Upper lobe of left lung (tissue), 6 donors: ENCODE measurements at regions not wholly inside any gene's neighbourhood (a gene's known extent, or its start where the extent isn't known, plus 50 kb on each side); places are given as distances from the start of the nearest gene placed in this dataset.

Experiments used
- ATAC-seq, 2 donors: fragments of 200-7000 bp; cut with Tn5 transposase; one replicate each; pipeline ENCODE4 v1.9.1; 2022; ENCODE audit warnings: mild to moderate bottlenecking in 2 of 2, moderate library complexity in 2 of 2; ENCODE audit not compliant: low FRiP score in 2 of 2
- DNase-seq, 2 donors: peaks; one replicate each; pipeline ENCODE4 v3.0.0-alpha.2; 2019 to 2020
- H3K27ac ChIP-seq, 4 donors: fragments of 200-600 bp; sonication (generic); one replicate each; pipeline ENCODE4 v1.5.1; 2016 to 2019
- H3K27me3 ChIP-seq, 4 donors: fragments of 200-600 bp; sonication (generic); one replicate each; pipeline ENCODE4 v1.5.1; 2017 to 2019
- H3K36me3 ChIP-seq, 4 donors: fragments of 200-600 bp; sonication (generic); one replicate each; pipeline ENCODE4 v1.5.1; 2016 to 2019
- H3K4me1 ChIP-seq, 4 donors: fragments of 200-600 bp; sonication (generic); one replicate each; pipeline ENCODE4 v1.5.1; 2018 to 2019
- H3K4me3 ChIP-seq, 4 donors: fragments of 200-600 bp; sonication (generic); one replicate each; pipeline ENCODE4 v1.5.1; 2017 to 2019; ENCODE audit warnings: mild to moderate bottlenecking in 2 of 4, moderate library complexity in 1 of 4
- H3K9me3 ChIP-seq, 4 donors: fragments of 200-600 bp; sonication (generic); one replicate each; pipeline ENCODE4 v1.5.1; 2018 to 2019
- EP300 ChIP-seq, 4 donors: sonication (generic); formaldehyde crosslinking; IDR thresholded peaks; one replicate each; pipeline ENCODE4 v1.5.1; 2017; ENCODE audit warnings: antibody characterized with exemption in 4 of 4, control low read depth in 2 of 4
- POLR2A ChIP-seq, 4 donors: fragments of 450-650 bp; IDR thresholded peaks; one replicate each; pipeline ENCODE4 v1.5.1; 2016 to 2017; ENCODE audit warnings: antibody characterized with exemption in 4 of 4, mild to moderate bottlenecking in 2 of 4
- POLR2AphosphoS5 ChIP-seq, 2 donors: sonication (generic); formaldehyde crosslinking; IDR thresholded peaks; one replicate each; pipeline ENCODE4 v1.5.1; 2017; ENCODE audit warnings: antibody characterized with exemption in 2 of 2
- WGBS, 2 donors: methylation state at CpG; one replicate each; pipeline ENCODE4 v1.1.5; 2017 to 2018; 5-methylcytosine and 5-hydroxymethylcytosine counted together
- TF ChIP-seq, protein P1 (sequence below), 6 experiments: fragments of 450-650 bp in 4 of 6; fragments of 200-600 bp in 2 of 6; sonication (generic) in 2 of 6; IDR thresholded peaks; one replicate each; pipeline ENCODE4 v1.5.1; 2016 to 2019; ENCODE audit warnings: antibody characterized with exemption in 6 of 6
- donor health status: DM: no; HTN: no; CAD: no; lungs with moderate emphysema.
- donor health status: DM: no; HTN: yes; CAD: no; lungs with severe emphysema.

DNA sequence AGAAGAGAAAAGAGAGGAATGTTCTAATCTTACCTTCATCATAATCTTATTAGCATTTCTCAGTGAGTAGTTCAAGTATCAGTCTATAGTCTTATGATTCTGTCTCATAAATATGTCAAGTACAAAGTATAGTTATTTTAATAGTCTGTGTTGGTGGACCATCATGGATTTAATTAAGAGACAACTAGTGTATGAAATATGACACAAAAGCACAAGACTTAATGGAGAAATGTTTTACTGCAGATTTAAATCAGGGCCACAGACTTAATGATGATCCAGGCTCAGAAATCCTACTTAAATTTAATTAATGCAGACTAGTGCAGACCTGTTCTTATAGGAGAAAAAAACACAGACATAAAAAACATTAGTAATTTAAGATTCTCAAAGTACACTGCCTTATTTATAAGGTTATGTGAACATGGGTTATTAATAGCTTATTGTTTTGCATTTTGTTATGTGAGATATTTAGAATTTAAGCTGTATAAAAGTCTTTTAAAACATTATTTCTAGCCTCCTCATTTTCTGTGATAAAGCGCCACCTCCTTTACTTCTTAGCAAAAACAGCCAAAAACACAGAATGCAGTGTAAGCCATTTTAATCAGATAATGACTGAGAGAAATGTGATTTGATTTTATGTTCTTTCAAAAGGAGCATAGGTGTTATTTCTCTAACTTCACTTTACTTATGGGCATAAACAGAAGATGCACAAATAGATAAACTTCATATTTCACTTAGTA is 255.0 kb upstream of the SNX7 start:
- ATAC-seq: no peak
- 97 to 100% methylated on average over 1 of the region's 1 CpG for WGBS, 2 donors

DNA sequence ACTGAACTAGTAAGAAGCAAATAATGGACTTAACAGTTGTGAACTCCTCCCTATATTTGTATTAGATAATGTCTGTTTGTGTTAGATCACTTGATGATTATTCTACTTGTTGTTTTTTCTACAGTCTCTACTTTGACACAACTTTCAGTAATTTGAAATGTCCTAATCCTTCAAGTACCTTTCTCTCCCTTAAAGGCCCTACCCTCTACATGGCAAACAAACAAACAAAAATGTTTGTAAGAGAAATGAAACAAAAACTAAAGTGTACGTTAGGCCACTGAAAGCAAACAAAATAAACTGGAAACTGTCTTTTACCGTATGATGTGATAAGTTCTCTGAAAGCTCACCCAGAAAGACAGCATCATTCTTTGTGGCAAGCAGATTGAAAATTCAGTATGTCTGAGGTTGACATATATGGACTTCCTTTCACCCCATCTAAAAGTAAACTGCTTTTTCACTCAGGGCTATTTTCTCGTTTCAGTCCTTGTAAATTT is 255.9 kb upstream of the SNX7 start:
- H3K9me3 ChIP-seq: no peaks in the 10 kb centered on the region
- no peaks in the 10 kb centered on the region for H3K27me3 ChIP-seq
- DNase-seq (no peak), ATAC-seq (no peak)
- H3K4me1 ChIP-seq: peaks cover 0 to 8% (median 2%) of the 10 kb centered on the region in 4 donors
- H3K27ac ChIP-seq: no peak overlapping the region
- H3K36me3 ChIP-seq: no peaks in the 10 kb centered on the region
- no peak for TF ChIP-seq EP300 (IDR thresholded peaks at IDR 0.05)
- TF ChIP-seq POLR2AphosphoS5 (IDR thresholded peaks at IDR 0.05): no peak
- TF ChIP-seq POLR2A (IDR thresholded peaks at IDR 0.05): no peak
- TF ChIP-seq, protein P1, sequence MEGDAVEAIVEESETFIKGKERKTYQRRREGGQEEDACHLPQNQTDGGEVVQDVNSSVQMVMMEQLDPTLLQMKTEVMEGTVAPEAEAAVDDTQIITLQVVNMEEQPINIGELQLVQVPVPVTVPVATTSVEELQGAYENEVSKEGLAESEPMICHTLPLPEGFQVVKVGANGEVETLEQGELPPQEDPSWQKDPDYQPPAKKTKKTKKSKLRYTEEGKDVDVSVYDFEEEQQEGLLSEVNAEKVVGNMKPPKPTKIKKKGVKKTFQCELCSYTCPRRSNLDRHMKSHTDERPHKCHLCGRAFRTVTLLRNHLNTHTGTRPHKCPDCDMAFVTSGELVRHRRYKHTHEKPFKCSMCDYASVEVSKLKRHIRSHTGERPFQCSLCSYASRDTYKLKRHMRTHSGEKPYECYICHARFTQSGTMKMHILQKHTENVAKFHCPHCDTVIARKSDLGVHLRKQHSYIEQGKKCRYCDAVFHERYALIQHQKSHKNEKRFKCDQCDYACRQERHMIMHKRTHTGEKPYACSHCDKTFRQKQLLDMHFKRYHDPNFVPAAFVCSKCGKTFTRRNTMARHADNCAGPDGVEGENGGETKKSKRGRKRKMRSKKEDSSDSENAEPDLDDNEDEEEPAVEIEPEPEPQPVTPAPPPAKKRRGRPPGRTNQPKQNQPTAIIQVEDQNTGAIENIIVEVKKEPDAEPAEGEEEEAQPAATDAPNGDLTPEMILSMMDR (IDR thresholded peaks at IDR 0.05): no peak
- 23 to 33% methylated on average over 3 of the region's 3 CpGs for WGBS, 2 donors
- no peak overlapping the region for H3K4me3 ChIP-seq

More for the DNA sequence above, 255.0 kb upstream of the SNX7 start:
- Histone ChIP-seq H3K4me3 (no peak overlapping the region), H3K4me1 (peaks cover 0 to 8% (median 2%) of the 10 kb centered on the region in 4 donors), H3K27ac (no peak overlapping the region), H3K9me3 (no peaks in the 10 kb centered on the region), H3K27me3 (no peaks in the 10 kb centered on the region), H3K36me3 (no peaks in the 10 kb centered on the region)
- no peak for DNase-seq
- TF ChIP-seq EP300 (IDR thresholded peaks at IDR 0.05): no peak
- no peak for TF ChIP-seq POLR2AphosphoS5 (IDR thresholded peaks at IDR 0.05)
- TF ChIP-seq POLR2A (IDR thresholded peaks at IDR 0.05): no peak
- TF ChIP-seq, protein P1 (IDR thresholded peaks at IDR 0.05): no peak

DNA sequence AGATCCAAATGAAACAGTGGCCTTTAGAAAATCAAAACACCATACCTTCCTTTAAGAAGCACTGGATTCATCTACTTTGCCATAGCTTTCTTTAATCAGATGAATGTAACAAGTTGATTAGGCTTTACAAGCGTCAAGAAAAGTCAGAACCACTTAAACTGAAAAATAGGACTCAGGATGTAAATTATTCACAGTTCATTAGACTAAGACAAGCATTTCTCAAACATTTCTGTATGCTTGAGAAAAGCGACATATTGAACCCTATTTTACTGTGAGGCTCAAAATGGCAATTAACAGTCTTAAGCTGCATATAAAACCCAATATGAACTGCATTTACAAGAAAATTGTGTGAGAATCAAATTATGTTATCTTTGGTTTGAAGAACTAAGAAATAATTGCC is 256.7 kb upstream of the SNX7 start:
- no peak overlapping the region for H3K27ac ChIP-seq
- H3K9me3 ChIP-seq: no peaks in the 10 kb centered on the region
- no peak for DNase-seq
- WGBS, 2 donors: 76 to 79% methylated on average over 2 of the region's 2 CpGs
- no peak for TF ChIP-seq EP300 (IDR thresholded peaks at IDR 0.05)
- no peak for TF ChIP-seq POLR2A (IDR thresholded peaks at IDR 0.05)
- no peak for TF ChIP-seq POLR2AphosphoS5 (IDR thresholded peaks at IDR 0.05)
- TF ChIP-seq, protein P1 (IDR thresholded peaks at IDR 0.05): no peak
- H3K4me3 ChIP-seq: no peak overlapping the region
- ATAC-seq: no peak
- no peaks in the 10 kb centered on the region for H3K27me3 ChIP-seq
- H3K36me3 ChIP-seq: no peaks in the 10 kb centered on the region
- H3K4me1 ChIP-seq: peaks cover 0 to 8% (median 2%) of the 10 kb centered on the region in 4 donors

DNA sequence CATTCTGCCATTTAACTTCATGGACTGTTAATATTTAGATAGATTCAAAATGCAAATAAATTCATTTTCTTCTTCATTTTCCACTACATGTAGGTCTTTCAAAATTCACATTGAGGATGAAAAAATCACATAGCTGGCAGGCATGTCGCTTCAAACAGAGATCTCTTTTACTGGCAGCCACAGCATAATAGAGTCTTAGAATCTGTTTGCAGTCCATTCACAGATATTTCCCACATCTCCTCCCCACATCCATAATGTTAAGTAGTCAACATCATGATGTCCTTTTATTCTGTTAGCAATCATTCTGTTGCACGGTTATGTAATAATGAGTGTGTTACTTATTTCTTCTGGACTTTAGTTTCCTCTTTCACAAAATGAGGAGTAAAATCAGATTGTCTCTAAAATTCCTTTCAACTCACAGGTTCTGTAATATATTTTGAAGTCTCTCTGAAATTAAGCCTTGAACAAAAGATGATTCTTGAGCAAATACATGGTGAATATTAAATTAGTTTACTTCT is 257.5 kb upstream of the SNX7 start:
- no peak for TF ChIP-seq POLR2A (IDR thresholded peaks at IDR 0.05)
- no peak for TF ChIP-seq POLR2AphosphoS5 (IDR thresholded peaks at IDR 0.05)
- Histone ChIP-seq H3K36me3 (no peaks in the 10 kb centered on the region), H3K27me3 (no peaks in the 10 kb centered on the region), H3K4me1 (peaks cover 0 to 8% (median 2%) of the 10 kb centered on the region in 4 donors), H3K27ac (no peak overlapping the region), H3K4me3 (no peak overlapping the region), H3K9me3 (no peaks in the 10 kb centered on the region)
- DNase-seq (no peak), ATAC-seq (no peak)
- 61 to 64% methylated on average over 2 of the region's 2 CpGs for WGBS, 2 donors

DNA sequence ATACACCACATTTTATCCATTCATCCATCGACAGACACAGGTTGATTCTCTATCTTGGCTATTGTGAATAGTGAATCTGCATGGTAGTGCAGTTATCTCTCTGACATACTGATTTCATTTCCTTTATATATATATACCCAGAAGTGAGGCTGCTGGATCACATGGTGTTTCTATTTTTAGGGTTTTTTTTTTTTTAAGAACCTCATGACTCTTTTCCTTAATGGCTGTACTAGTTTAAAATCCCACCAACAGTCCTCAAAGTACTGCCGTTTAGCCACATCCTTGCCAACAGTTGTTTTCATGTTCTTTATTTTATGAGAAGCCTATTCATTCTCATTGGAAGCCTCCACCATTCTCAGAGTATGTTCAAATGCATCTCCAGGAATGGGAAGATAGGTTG is 258.7 kb upstream of the SNX7 start:
- H3K4me3 ChIP-seq: no peak overlapping the region
- no peaks in the 10 kb centered on the region for H3K27me3 ChIP-seq
- no peaks in the 10 kb centered on the region for H3K36me3 ChIP-seq
- DNase-seq (no peak), ATAC-seq (no peak)
- no peak for TF ChIP-seq POLR2A (IDR thresholded peaks at IDR 0.05)
- TF ChIP-seq POLR2AphosphoS5 (IDR thresholded peaks at IDR 0.05): no peak
- no peak for TF ChIP-seq EP300 (IDR thresholded peaks at IDR 0.05)
- TF ChIP-seq, protein P1 (IDR thresholded peaks at IDR 0.05): no peak
- no peak overlapping the region for H3K27ac ChIP-seq
- 58 to 61% methylated on average over 2 of the region's 2 CpGs for WGBS, 2 donors
- peaks cover 0 to 8% (median 4%) of the 10 kb centered on the region in 4 donors for H3K4me1 ChIP-seq
- no peaks in the 10 kb centered on the region for H3K9me3 ChIP-seq
